HK-2 (cell line): ENCODE measurements at regions not wholly inside any gene's neighbourhood (a gene's known extent, or its start where the extent isn't known, plus 50 kb on each side); places are given as distances from the start of the nearest gene placed in this dataset.
"Not testable (repeated sequence)": the region's sequence is repeated elsewhere in the genome, so short reads cannot be mapped to it uniquely, and the experiment has no call there.

Source experiments
- DNase-seq: peaks from one replicate; pipeline ENCODE4 v3.0.0-alpha.2; 2018; ENCODE audit not compliant: unreplicated experiment

DNA sequence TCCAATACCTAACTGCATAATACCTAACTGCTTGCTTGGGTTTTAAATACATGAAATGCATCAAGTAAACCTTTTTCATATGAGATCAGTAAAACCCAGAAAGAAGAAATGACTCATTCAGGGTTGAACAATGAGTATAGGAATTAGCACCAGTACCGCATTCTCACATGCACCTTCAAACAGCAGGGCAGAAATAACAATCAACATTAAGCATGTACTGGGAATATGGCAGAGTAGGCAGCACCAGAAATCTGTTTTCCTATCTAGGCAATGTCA, 850.3 kb upstream of the SORCS1 start:
- no peak for DNase-seq

DNA sequence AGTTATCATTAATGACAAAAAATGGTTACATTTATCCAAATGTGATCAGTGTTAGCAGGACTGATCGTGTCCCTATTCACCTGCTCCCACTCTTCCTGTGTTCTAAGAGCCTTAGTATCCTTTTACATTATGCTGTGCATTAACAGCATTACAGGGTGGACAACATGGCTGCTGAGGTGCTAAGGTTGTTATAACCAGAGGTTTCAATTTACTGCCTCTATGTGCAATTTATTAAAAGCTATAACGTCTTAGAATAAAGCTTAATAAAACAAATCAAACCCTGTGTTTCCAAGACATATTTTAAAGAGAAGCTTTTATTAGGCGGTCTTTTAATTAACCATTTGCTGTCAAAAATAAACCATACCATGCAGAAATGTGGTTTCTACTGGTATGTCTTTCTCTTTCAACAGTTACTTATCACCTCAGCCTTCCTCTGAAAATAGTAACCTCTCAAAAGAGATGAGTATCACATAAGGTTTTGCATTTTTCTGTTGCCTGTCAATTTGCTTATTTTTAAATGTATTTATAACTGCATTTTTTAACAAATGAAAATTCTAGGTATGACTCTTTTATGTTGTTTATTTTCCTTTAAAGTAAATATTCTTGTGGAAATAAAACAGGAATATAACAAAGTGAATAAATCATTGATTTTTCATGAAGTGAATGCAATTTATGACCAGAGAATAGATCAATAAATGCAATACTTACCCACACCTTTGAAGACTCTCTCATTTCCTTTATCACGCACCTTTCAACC, 849.8 kb upstream of the SORCS1 start:
- no peak for DNase-seq

DNA sequence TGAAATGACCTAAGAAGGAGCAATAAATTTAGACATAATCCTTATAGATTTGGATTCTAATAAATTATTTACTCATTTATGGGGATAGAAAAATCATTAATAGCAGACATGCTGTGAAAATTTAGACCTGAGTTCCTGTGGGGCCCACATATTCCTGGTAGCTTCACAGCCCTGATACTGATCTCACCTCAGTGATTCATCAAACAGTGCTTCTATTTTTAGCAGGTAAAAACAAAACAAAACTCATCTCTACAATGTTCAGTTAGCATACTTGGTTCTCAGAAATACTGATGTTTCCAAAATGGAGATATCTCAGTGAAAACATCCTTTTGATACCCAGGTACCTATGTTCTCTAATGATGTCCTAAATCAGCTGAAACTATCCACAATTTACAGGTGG, 841.1 kb upstream of the SORCS1 start:
- DNase-seq, result no peak

DNA sequence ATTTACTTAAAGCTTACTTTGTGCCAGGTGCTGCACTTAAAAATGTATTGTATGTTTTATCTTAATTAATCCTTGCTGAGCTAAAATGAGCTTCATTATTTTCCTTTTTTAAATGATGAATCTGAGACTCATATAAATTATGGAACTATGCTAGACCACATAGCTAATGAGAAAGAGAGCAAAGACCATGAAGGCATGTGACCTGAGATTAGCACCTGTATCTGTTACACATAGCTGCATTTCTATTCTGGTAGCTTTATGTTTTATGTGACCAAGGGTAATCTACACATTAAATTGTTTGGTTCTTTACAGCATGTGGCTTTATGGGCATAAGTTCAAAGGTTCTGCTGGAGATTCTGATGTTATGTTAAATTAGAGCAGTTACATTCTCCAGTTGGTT, 839.1 kb upstream of the SORCS1 start:
- DNase-seq, result no peak

DNA sequence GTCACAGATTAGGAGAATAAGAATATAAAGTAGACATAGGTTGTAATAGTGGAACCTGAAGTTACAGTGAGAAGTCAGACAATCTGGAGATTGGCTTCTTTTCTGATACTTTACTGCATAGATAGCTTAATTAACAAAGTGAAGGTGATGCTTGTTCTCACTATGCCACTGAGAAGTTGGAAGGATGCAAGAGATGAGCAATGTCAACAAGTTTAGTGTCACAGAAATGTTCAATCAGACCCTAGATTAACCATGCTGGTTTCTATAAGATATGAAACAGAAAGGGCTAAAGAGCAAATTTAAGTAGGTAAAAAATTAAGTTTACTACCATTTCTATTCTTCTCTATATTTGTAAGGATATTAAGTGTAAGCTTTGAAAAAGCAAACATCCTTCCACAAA, 838.6 kb upstream of the SORCS1 start:
- DNase-seq, result no peak

DNA sequence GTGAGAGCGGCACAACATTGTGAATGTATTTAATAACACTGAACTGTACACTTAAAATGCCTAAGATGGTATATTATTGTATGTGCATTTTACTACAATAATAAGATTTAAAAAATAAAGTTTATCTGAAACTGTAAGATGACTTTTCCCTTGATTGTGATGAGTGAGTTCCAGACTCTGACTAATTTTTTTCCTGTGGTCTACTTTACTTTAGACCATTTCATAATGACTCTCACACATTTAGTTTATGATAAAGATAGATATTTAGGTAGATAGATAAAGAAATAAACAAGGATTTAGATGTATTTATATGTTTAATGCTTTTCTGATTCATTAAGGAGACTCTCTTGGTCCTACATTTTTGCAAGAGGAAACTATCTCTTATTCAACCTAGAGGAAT, 835.9 kb upstream of the SORCS1 start:
- no peak for DNase-seq

DNA sequence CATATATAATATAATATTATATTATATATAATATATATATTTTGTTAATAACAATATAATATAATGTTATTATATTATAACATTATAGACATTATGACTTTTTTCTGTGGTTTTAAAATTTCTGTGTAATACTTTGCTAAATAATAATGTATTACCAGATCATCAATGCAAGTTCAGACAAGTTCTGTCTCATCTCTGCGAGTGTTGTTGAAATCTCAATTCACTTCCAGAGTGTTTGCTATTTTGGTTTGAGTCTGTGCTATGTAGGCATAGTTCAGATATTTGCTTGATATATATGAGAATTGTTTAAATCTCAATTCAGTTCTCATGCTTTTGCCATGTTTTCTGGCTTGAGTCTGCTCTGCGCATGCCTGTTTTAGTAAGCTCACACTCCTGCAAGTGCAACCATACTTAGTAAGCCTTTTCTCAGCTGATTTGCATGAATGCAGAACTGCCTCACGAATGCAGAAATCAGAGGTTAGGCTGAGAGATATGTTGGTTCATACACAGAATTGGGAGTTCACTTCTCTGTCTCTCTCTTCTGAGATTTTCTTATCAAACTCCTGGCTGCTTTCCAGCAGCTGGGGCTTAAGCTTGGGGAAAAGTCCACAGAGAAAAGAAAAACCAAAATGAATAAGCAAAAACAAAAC, 830.2 kb upstream of the SORCS1 start:
- no peak for DNase-seq

DNA sequence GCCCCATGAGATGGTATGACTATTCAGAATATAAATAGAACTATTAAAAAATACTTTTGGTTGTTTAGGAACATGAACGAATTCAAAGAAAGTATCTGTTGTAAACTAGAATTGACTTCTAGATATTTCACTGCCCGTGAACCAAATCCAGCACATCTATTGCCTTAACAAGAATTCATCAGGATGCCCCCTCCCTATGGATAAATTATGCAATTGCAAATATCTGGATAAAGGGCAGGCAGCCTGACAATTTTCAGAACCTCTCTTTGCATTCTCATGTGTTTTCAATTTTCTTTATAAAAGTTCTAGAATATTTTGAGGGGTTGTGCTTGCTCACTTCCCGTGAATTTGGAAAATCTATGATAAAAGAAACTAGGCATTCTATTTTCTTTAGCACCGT, 822.1 kb upstream of the SORCS1 start:
- no peak for DNase-seq

DNA sequence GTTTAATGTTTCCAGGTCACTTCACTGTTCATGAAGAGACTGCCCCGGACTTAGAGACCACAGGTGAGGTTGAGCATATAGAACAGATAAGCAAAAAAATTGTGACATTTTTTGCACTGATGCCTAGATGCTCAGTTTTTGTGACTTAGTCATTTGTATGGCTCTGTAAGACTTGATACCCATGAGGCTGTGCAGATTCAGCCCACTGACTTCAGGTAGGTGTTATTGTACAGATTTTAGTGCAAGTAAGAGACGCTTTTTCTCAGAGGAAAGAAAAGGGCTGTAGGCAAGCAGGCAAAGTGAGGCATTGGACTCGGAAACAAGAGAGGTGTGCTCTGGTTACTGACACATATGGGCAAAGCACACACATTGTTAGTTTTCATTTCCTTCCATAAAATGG, 820.1 kb upstream of the SORCS1 start:
- no peak for DNase-seq

DNA sequence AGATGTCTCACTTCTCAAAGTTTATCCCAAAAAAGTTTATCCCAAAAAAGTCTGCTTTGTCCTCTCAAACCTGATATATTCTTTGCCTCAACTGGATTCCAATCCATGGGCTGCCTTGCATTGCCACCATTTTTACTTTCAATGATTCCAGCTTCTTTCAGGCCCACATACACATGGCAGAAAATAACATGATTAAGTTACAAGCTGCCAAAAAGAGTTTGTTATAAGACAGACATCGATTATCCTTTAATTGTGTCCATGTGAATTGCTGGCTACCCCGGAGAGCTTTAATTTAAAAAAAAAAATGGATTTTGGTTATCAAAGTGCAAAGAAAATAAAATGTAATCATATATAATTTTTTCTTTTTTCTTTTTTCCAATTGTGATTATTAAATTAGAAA, 819.6 kb upstream of the SORCS1 start:
- DNase-seq, result no peak

DNA sequence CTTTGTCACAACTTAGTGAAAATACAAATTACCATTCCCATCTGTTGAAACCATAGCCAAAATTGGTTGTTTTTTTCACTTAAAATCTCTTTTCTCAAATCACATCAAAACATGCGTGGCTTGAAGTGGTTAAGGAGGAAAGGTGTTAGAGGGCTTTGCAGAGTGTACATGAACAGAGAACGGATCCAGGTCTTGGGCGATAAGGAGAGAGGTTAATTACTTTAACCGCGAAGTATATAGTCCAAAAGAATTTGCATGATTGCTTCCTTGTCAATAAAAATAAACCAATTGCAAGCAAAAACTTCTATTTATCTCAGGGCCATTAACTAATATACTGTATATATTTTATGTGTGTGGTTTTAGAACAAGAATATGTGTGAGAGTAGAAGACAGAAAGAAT, 813.9 kb upstream of the SORCS1 start:
- no peak for DNase-seq

DNA sequence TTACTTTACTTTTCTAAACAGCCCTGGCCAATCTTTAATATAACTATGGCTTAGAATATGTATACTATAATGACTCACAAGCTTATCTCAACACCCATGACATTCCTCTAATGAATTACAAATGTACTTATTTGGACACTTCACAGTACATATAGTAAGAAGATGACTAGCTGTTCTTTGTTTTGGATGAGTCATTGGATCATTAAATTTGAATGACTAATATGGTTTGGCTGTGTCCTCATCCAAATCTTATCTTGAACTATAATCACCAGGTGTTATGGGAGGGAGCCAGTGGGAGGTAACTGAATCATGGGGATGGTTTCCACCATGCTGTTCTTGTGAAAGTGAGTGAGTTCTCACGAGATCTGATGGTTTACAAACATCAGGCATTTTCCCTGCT, 807.5 kb upstream of the SORCS1 start:
- no peak for DNase-seq

DNA sequence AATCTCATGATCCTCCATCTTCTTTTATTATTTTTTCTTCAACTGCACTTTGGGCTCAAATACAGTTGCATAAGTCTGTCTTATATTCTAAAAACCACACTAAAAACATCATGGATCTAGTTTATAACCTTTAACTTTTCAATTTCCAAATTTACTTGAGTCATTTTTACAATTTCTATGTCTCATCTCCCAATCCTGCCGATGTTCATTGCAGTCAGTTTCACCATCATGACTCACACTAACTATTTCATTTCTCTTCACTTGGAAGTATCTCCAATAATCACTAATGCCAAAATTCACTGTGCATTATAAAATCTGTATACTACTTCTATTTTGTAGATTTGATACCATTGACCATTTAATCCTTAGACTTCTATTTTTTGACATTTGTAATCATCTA, 806.9 kb upstream of the SORCS1 start:
- no peak for DNase-seq

DNA sequence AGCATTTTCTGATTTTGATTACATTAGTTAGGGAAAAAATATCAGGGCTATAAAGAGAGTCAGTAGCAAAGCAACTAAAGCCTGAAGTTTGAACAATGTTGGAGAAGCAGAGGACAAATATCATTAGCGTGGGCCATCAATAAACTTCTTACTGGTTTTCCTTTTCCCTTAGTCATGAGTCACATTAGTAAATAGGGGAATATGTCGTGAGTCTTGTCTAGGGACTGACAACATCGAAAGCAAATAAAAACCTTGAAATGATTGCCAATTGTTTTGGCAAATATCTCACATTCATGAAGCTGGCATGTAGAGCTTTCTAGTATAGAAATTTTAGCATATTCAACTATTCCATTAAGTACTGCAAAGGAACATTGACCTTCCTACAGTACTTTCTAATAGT, 806.0 kb upstream of the SORCS1 start:
- no peak for DNase-seq

DNA sequence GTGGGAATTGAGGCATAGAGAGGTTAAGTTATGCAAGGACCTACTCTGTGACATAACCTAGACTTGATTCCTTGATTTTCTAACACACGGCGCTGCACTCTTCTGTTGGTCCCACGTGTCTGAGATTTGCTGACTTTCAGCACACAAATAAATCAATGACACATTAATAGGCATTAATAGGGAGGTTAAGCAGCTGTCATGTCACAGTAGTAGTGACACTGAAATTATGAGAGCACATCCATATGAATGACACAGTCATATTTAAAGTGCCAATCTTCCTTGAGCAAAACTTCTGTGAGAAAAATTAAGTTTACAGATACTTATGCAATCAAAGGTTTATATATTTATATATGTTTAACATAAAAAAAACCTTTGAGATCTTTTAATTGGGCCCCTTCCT, 805.4 kb upstream of the SORCS1 start:
- no peak for DNase-seq

DNA sequence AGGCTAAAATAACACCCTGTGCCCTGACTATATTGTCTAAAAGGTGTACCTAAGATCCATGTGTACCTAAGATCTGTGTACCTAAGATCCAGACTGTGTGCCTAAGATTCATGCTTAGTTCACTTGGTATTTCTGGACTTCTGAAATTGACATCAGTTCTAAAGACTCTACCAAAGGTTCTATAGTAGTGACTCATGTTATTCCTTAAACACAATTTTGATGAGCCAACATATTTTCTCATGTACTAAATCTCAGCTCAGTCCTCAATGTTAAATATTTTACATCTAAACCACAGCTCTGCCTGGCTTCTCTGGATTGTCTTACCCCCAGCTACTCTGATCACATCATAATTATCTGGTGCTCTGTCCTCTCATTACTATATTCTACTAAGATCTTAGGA, 802.3 kb upstream of the SORCS1 start:
- DNase-seq, result no peak

DNA sequence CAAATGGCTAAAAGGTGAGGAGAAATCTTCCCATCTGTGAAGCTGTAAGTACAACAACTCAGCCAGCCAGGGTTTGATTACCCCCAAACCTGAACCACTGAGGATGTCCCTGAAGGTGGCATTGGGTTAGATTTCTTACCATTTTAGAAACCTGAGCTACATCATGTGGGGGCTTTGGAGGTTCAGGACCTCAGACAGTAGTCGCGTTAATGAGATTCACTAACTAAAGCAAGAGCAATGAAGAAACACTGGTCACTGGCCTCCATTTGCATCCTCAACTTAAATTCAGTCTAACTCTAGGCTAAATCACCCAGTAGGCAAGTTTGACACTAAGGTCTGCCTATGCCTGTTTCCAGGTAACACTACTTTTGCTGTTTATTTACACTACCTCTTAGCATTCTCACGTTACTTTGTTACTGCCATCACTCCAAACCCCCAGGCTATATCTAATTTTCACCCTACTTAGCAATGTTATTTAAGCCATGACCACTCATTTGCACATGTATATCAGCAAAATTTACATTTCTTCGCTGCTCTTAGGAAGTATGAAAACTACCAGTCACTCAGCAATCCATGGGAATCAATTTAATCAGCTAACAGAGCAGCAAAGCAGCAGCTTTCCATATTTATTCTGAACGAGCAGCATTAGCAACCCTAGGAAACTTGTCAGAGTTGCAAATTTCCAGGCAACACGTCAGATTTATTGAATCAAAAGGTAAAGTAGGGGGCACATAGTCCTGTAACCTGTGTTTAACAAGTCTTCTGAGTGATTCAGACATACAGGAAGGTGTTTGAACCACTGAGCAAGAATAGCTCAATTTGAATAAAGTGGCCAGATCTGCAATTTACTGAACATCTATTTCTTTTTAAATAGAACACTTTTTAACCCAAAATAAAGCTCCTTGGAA, 788.4 kb upstream of the SORCS1 start:
- DNase-seq, result no peak

DNA sequence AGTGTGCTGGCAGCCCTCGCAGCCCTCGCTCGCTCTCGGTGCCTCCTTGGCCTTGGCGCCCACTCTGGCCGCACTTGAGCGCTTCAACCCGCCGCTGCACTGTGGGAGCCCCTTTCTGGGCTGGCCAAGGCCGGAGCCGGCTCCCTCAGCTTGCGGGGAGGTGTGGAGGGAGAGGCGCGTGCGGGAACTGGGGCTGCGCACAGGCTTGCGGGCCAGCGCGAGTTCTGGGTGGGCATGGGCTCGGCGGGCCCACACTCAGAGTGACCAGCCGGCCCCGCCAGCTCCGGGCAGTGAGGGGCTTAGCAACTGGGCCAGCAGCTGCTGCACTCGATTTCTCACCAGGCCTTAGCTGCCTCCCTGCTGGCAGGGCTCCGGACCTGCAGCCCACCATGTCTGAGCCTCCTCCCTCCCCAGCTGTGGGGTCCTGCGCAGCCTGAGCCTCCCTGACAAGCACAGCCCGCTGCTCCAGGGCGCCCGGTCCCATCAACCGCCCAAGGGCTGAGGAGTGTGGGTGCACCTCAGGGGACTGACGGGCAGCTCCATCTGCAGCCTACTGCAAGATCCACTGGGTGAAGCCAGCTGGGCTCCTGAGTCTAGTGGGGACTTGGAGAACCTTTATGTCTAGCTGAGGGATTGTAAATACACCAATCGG, 786.0 kb upstream of the SORCS1 start:
- DNase-seq, result not testable (repeated sequence)

DNA sequence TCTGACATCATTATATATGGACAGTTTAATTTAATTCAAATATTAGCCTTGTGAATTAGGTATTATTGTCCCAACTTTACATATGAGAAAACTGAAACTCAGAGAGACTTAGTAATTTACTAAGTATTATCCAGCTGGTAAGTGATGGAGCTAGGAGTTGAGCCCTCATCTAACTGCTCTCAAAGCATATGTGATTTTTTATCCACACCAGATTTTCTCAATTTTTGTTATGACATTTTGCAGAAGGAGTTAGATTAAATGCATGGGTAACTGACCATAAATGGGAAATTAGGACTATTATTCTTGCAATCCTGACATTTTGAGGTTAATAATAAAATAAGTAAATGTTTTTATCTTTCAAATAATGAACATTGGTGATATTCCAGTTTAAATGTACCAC, 778.3 kb upstream of the SORCS1 start:
- DNase-seq, result no peak

DNA sequence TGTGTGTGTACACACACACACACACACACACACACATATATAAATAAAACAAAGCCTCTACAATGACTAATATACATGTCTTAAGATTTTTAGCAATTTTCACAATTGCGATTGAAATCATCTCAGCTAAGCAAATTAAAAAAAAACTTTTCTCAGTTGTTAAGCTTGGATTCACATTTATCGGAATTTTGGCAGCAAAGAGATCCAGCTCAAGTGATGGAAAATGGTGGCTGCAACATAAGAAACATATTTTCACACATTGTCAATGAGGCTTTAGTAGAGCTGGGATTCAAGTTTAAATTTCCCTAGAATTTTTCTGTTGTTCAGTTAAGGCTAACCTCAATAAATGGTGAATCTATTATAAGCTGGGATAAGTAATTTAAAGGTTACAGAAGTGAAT, 768.6 kb upstream of the SORCS1 start:
- DNase-seq, result no peak

DNA sequence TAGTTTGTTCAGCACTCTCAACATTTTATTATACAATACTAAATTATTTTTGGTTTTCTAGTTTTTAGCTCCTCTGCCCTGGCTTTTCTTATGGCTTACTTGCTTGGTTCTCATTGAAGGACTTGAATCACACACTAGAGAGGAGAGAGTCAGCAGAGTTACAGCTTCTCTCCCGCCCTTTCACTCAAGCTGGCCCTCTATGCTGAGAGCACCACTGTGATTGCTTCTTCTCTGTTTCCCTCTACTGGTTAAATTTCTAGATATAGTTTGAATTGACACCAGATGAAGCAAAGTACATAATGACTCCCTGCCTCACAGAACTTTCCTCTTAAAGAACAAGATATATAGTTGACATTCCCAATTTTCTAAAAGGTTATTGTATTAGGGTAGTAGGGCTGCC, 767.3 kb upstream of the SORCS1 start:
- DNase-seq, result no peak

DNA sequence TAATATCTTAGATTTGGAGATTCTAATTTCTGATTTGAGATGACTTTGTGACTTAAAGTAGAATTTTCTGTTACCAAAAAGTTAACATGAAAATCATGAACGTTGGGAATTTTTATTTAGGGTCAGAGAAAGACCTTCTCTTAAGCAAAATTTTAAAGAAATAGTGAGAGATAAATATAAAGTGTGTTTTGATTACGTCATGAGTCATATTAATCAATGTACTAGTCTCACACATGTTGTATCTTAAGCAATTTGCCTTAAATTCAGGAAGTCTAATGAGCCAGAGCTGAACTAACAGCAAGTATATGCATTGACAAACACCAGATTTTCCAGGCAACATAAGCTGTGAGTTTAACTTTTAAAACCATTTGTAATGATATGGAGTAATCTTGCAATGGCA, 765.5 kb upstream of the SORCS1 start:
- no peak for DNase-seq

DNA sequence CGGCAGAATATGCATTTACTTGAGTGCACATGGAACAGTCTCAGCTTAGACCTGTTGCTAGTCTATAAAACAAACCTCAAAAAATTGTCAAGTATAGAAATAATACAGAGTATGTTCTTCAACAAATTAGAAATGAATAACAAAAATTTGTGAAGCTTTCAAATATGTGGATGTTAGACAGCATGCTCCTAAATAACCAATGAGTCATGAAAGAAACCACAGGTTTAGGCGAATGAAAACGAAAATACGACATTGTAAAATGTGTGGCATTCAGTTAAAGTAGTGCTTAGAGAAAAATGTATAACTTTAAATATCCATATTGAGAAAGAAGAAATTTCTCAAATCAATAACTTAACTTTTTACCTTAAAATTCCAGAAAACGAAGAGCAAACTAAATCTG, 760.0 kb upstream of the SORCS1 start:
- DNase-seq, result no peak
